NCI-H187 (cell line): ENCODE measurements at regions not wholly inside any gene's neighbourhood (a gene's known extent, or its start where the extent isn't known, plus 50 kb on each side); places are given as distances from the start of the nearest gene placed in this dataset.

Experiments
- DNase-seq, 2 experiments: peaks; one replicate each; lab custom pipeline; 2025; lab: John Stamatoyannopoulos, UW

GRCh38 chr13:32861304-32861703, 154.9 kb upstream of the KL start:
- DNase-seq, result no peak

DNA sequence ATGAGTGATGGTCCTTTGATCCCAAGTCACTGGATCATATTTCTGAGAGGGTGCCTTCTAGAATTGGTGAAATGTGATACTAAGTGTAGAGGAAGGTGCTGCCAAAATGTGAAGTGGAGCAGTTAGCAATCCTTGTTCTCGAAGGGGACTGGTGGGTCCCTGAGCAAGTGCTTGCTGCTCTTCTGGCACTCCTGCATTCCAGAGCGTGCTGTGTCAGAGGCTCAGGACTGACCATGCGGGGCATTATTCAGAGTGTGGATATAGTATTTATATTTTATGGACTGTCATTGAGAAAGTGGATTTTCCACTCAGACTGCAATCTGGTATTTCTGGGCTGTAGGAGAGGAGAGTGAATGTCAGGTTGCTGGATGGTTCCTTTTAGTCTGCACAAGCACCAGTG, 152.6 kb upstream of the KL start:
- DNase-seq, result no peak

- DNase-seq, result no peak
Observed at GRCh38 chr13:32866921-32867320, 149.3 kb upstream of the KL start.

GRCh38 chr13:32877491-32877890, 138.7 kb upstream of the KL start:
- no peak for DNase-seq

DNA sequence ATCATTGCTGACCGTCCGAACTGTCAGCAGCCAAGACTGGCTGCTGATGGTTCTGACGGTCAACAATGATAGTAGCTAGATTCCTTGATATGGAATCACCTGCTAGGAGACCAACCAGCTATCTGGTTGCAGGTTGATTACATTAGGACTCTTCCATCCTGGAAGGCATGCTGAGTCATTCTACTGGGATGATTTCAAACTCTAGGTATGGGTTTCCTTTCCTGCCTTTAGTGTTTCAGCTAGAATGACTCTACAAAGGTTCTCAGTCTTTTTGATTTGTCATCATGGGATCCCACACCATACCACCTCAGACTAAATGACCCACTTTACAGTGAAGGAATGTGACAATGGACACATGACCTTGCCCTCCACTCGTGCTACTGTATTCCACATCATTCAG, 138.1 kb upstream of the KL start:
- DNase-seq, result no peak

DNA sequence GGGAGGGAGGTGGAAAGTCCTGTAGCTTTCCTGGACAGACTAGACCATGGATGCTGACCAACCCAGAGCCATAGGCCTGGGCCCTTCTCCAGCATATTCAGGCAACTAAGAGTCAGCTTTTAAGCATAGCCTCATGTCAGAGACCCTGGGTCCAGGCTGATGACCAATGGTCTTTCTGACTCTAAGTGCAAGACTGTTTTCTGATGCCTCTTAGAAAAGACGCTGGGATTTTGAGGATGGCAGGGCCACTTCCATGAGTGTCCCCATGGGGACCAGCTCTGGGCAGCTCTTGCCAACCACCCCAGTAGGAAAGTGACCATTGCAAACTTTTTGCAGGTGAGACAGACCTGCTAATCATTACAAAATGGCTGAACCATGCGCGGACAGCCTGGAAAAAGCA, 135.6 kb upstream of the KL start:
- DNase-seq, result no peak

- DNase-seq, result no peak
Observed at GRCh38 chr13:32881074-32881776, 135.0 kb upstream of the KL start.

GRCh38 chr13:32881777-32882145, 134.5 kb upstream of the KL start:
- DNase-seq, result no peak

DNA sequence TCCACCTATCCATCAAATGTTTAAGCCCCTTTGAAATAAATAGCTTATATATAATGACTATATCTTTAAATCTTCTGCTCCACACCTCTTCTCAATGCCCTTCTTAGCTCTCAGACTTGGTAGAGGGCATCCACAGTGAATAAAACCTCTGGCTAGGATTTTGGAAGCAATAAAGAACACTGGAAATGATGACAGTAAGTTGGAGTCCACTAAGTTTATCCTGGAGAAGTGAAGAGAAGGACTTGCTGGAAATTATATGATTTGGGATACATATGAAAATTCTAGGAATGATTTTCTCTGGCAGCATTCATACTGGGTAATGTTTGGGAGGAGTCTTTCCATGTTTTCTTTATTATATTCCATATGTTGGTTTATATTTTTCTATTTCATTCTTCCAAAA, 133.5 kb upstream of the KL start:
- no peak for DNase-seq

- DNase-seq, result no peak
Observed at GRCh38 chr13:32883474-32883873, 132.7 kb upstream of the KL start.

- DNase-seq, result no peak
Observed at GRCh38 chr13:32887617-32888016, 128.6 kb upstream of the KL start.

DNA sequence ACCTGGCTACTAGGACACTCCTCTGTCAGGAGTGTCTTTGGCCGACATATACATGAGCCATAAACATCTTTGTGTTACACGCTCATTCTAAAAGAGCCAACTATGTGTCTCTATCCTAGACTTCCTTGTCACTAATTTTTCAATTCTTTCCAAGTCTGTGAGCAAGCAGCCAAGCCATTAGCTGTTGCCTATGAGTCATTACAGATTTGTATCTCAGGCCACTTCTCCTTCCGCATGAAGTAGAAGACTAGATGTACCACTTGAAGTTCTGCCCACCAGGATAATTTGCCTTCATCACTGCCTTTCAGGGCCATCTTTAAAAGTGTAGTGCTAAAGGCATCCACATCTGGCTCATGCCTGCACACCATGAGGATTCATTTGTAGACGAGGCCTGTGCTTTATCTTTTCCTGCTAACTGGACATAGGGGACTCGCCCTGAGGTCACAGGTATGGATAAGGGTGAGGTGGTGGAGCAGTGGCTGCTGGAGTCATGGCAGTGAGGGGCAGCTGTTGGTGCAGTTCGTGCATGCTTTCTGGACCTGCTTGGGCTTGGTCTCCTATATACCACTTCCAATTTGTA, 126.1 kb upstream of the KL start:
- no peak for DNase-seq

GRCh38 chr13:32893176-32893575, 123.0 kb upstream of the KL start:
- no peak for DNase-seq

DNA sequence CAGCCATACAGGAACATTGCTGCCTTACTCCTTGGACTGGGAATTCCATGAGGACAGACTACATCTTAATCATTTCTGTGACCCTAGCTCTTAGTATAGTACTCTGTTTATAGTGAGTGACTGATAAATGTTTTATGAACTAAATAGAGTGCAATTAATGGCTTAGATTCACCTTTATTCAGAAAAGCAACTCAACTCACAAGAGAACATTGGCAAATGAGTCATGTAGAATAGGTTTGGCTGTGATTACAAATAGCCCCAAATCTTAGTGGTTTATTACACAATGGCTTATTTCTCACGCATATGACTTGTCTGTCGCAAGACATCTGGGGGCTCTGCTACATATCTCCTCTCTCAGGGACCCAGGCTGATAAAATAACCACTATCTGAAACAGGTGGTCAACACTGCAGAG, 121.6 kb upstream of the KL start:
- DNase-seq, result no peak

DNA sequence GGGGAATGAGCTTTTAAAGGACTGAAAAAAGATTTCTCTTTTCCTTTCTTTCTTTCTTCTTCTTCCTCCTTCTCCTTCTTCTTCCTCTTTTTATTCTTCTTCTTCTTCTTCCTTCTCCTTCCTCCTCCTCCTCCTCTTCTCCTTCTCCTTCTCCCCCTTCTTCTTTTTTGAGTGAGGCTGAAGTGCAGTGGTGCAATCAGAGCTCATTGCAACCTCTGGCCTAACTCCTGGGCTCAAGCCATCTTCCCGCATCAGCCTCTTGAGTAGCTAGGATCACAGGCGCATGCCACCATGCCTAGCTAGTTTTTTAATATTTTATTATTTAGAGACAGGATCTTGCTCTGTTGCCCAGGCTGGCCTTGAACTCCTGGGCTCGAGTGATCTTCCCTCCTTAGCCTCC, 120.9 kb upstream of the KL start:
- no peak for DNase-seq

- DNase-seq, result no peak
Observed at GRCh38 chr13:32897296-32897695, 118.9 kb upstream of the KL start.

DNA sequence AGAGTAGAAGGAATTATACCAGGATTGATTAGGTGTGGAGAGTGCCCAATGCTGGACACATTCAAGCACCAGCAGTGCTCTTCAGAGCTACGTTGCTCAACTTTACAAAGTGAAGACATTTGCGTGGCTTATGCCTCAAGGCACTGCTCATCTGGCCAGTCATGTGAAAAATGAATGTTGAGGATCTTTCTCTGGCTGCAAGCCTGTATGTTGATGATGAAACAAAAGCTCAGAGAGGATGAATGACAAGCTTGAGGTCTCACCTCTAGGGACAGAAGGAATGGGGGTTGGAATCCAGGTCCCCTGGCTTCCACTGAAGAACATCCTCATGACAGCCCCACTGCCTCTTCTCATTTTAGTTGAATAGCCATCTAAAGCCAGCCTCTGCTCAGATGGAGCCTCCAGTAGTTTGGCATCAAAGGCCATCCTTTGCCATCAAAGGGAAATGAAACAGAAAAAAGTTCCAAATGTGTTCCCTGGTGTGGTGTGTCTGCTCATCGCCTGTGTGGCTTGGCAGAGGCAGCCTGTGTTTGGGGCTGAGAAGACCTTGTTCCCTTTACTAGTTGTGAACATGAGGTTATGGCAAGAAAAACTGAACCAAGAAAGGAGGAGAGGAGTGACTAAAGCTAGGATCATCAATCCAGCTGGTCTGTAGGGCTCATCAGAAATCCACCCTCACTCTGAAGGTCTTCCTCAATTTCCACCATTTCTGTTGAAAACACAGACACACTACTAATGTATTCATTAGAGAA, 114.0 kb upstream of the KL start:
- no peak for DNase-seq

- no peak for DNase-seq
Observed at GRCh38 chr13:32902874-32903273, 113.3 kb upstream of the KL start.

DNA sequence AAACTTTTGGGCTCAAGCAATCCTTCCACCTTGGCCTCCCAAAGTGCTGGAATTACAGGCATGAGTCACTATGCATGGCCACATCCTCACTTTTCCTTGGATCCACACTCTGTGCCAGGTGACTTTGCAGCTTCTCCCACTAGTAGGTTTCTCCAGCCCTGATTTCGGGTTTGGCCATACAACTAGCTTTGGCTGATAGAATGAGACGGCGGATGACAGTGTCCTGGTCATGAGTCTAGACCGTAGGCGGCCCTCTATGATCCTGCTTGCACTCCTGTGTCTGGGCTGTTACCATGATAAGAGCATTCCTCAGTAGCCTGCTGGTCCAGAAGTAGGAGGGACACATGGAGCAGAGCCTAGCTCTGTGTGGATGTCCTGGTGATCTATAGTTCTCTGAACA, 112.5 kb upstream of the KL start:
- no peak for DNase-seq

GRCh38 chr13:32904266-32904665, 112.0 kb upstream of the KL start:
- DNase-seq, result no peak

- no peak for DNase-seq
Observed at GRCh38 chr13:32905063-32905863, 111.0 kb upstream of the KL start.

DNA sequence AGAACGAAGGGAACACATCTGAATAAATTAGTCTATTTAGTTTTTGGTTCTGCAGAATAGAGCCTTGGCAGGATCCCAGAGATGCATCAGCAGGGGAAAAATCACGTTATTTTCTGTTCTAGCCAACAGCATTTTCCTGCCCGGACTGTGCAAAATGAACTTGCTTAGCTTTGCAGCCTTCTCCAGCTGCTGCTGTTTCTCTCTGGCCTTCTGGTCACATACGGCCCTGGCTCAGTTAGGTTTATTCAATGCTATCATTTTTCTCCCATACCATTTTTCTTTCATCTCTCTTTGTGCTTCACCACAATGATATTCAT, 110.4 kb upstream of the KL start:
- no peak for DNase-seq

GRCh38 chr13:32907211-32907610, 109.0 kb upstream of the KL start:
- no peak for DNase-seq
